HG03280 (cell line): ENCODE measurements at regions not wholly inside any gene's neighbourhood (a gene's known extent, or its start where the extent isn't known, plus 50 kb on each side); places are given as distances from the start of the nearest gene placed in this dataset.
"Not testable (repeated sequence)": the region's sequence is repeated elsewhere in the genome, so short reads cannot be mapped to it uniquely, and the experiment has no call there.

ENCODE experiments used
- ATAC-seq: cut with Tn5 transposase; IDR thresholded peaks from one replicate; pipeline ENCODE4 v1.9.1; 2021; ENCODE audit warnings: mild to moderate bottlenecking, moderate library complexity; ENCODE audit not compliant: unreplicated experiment

GRCh38 chr5:14054965-14055963, 87.9 kb upstream of the TRIO start:
- no peak for ATAC-seq

- ATAC-seq, result no peak
Observed at GRCh38 chr5:14054111-14054854, 88.9 kb upstream of the TRIO start.

GRCh38 chr5:14050821-14051220, 92.3 kb upstream of the TRIO start:
- ATAC-seq, result no peak

- ATAC-seq, result no peak
Observed at GRCh38 chr5:14048434-14048833, 94.7 kb upstream of the TRIO start.

- no peak for ATAC-seq
Observed at GRCh38 chr5:14041528-14042192, 97.2 kb upstream of the DNAH5 start.

GRCh38 chr5:14040542-14040941, 96.1 kb upstream of the DNAH5 start:
- ATAC-seq, result no peak

- no peak for ATAC-seq
Observed at GRCh38 chr5:14039576-14039975, 95.1 kb upstream of the DNAH5 start.

GRCh38 chr5:14039063-14039462, 94.6 kb upstream of the DNAH5 start:
- ATAC-seq, result no peak

- no peak for ATAC-seq
Observed at GRCh38 chr5:14038341-14038959, 94.0 kb upstream of the DNAH5 start.

GRCh38 chr5:14036947-14037346, 92.5 kb upstream of the DNAH5 start:
- ATAC-seq, result no peak

GRCh38 chr5:14036514-14036913, 92.0 kb upstream of the DNAH5 start:
- no peak for ATAC-seq

- ATAC-seq, result no peak
Observed at GRCh38 chr5:14035859-14036503, 91.5 kb upstream of the DNAH5 start.

- no peak for ATAC-seq
Observed at GRCh38 chr5:14034963-14035362, 90.5 kb upstream of the DNAH5 start.

- ATAC-seq, result no peak
Observed at GRCh38 chr5:14032918-14033317, 88.4 kb upstream of the DNAH5 start.

GRCh38 chr5:14028938-14029584, 84.6 kb upstream of the DNAH5 start:
- ATAC-seq, result no peak

GRCh38 chr5:14028188-14028587, 83.7 kb upstream of the DNAH5 start:
- ATAC-seq, result no peak

GRCh38 chr5:14025569-14026286, 81.2 kb upstream of the DNAH5 start:
- no peak for ATAC-seq

- no peak for ATAC-seq
Observed at GRCh38 chr5:14022971-14023370, 78.5 kb upstream of the DNAH5 start.

GRCh38 chr5:14020944-14021343, 76.5 kb upstream of the DNAH5 start:
- not testable (repeated sequence) for ATAC-seq
